ENCODE measurements at regions not wholly inside any gene's neighbourhood (a gene's known extent, or its start where the extent isn't known, plus 50 kb on each side); places are given as distances from the start of the nearest gene placed in this dataset.

DNA sequence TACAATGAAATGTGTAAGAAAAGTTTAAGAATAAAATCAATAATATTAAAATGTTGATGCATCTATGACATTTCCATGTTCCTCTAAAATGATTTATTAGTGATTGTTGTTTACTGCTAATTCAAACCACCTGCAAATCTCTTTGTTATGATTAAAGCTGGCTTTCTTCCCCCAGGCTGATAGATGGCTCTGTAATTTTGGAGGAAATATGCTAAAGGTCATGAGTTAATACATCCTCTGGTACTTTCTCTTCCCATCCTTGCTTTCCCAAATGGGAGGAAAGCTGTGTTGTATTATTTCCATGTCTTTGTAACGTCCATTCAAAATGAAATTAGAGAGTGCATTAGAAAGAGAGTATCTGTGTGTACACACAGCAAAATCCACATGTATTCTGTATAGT, 139.5 kb upstream of the TMCO5A start:
- DNase-seq (ENCODE audit: low read depth), result no peak
- TF ChIP-seq, protein P1, sequence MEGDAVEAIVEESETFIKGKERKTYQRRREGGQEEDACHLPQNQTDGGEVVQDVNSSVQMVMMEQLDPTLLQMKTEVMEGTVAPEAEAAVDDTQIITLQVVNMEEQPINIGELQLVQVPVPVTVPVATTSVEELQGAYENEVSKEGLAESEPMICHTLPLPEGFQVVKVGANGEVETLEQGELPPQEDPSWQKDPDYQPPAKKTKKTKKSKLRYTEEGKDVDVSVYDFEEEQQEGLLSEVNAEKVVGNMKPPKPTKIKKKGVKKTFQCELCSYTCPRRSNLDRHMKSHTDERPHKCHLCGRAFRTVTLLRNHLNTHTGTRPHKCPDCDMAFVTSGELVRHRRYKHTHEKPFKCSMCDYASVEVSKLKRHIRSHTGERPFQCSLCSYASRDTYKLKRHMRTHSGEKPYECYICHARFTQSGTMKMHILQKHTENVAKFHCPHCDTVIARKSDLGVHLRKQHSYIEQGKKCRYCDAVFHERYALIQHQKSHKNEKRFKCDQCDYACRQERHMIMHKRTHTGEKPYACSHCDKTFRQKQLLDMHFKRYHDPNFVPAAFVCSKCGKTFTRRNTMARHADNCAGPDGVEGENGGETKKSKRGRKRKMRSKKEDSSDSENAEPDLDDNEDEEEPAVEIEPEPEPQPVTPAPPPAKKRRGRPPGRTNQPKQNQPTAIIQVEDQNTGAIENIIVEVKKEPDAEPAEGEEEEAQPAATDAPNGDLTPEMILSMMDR (conservative IDR thresholded peaks at IDR 0.05; ENCODE audit: low read depth, low read length), result no peak
- no peak overlapping the region for H3K4me3 ChIP-seq (ENCODE audit: low read length)

DNA sequence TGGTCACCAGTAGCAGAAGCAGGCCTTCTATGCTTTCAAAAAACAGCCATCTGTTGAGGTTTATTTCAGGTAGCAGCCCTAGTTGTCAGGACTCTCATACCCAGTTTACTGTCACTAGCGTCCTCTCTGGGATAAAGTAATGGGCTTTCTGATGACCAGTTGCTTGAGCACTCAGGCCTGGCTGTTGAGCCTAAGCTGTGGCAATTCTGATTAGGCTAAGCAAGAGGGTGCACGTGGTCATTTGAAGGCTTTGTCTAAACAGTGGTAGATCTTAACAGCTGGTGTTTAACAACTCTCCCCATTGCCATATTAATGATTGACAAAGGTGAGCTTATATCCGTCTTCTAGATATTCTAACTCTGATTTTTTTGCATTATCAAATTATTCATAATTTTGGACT, 132.9 kb upstream of the TMCO5A start:
- TF ChIP-seq, protein P1 (conservative IDR thresholded peaks at IDR 0.05; ENCODE audit: low read depth, low read length), result no peak
- H3K4me3 ChIP-seq (ENCODE audit: low read length), result no peak overlapping the region

GRCh38 chr15:37806808-37807207, 127.6 kb upstream of the TMCO5A start:
- TF ChIP-seq, protein P1 (conservative IDR thresholded peaks at IDR 0.05; ENCODE audit: low read depth, low read length), result no peak

More for the DNA sequence above, 132.9 kb upstream of the TMCO5A start:
- no peak for DNase-seq (ENCODE audit: low read depth)

DNA sequence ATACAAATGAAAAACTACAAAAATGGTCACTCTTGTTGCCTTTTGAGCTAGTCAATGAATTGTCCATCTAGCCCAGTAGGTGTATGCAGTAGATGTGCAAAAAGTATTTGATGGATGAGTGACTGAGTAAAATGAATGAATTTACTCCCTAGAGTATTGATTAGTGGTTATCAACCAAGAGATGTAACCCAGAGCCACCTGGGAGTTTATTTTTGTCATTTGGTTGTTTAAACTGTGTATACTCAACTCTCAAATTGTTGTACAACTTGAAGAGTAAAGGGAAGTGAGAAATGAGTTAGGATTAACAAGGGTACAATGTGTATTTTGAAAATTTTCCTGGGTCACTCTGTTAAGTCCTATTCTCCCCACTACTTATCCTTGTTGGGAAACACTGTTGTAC, 124.1 kb upstream of the TMCO5A start:
- H3K4me3 ChIP-seq (ENCODE audit: low read length), result no peak overlapping the region
- no peak for DNase-seq (ENCODE audit: low read depth)
- TF ChIP-seq, protein P1 (conservative IDR thresholded peaks at IDR 0.05; ENCODE audit: low read depth, low read length), result no peak

More at GRCh38 chr15:37806808-37807207, 127.6 kb upstream of the TMCO5A start:
- DNase-seq (ENCODE audit: low read depth), result no peak
- H3K4me3 ChIP-seq (ENCODE audit: low read length), result no peak overlapping the region

DNA sequence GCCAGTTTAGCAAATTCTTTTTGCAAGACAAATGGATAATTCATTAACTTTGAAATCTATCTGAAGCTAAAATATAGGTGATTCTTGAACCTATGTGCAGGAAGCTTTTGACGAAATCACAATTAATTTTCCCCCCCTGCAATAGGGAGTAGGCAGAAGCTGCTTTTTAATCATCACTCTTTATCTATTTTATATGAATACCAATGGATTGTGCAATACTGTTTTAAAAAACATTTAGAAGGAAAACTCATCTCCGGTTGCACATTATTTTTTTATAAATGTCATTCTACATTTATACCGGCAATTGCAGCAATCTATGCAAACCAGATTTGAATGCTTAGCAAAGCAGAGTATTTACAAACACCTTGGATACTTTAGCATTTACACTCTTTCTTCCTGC, 121.1 kb upstream of the TMCO5A start:
- DNase-seq (ENCODE audit: low read depth), result no peak
- no peak overlapping the region for H3K4me3 ChIP-seq (ENCODE audit: low read length)
- TF ChIP-seq, protein P1 (conservative IDR thresholded peaks at IDR 0.05; ENCODE audit: low read depth, low read length), result no peak

GRCh38 chr15:37814847-37815515, 119.5 kb upstream of the TMCO5A start:
- TF ChIP-seq, protein P1 (conservative IDR thresholded peaks at IDR 0.05; ENCODE audit: low read depth, low read length), result no peak
- no peak overlapping the region for H3K4me3 ChIP-seq (ENCODE audit: low read length)
- DNase-seq (ENCODE audit: low read depth), result no peak

- TF ChIP-seq, protein P1 (conservative IDR thresholded peaks at IDR 0.05; ENCODE audit: low read depth, low read length), result no peak
- no peak overlapping the region for H3K4me3 ChIP-seq (ENCODE audit: low read length)
- no peak for DNase-seq (ENCODE audit: low read depth)
Measured at GRCh38 chr15:37818152-37818677, 116.2 kb upstream of the TMCO5A start.
